Heart left ventricle (tissue), 13 donors: ENCODE measurements at regions not wholly inside any gene's neighbourhood (a gene's known extent, or its start where the extent isn't known, plus 50 kb on each side); places are given as distances from the start of the nearest gene placed in this dataset.

Source experiments
- CTCF ChIP-seq, 12 donors: fragments of 200-600 bp; sonication (generic) in 4 of 12; IDR thresholded peaks; one replicate each; pipeline versions ENCODE4 v1.5.0 to v1.8.0; 2018 to 2022; ENCODE audit warnings: antibody characterized with exemption in 12 of 12, mild to moderate bottlenecking in 5 of 12
- POLR2A ChIP-seq, 2 donors: fragments of 450-650 bp; IDR thresholded peaks; one replicate each; pipeline ENCODE4 v1.6.1; 2017; ENCODE audit warnings: antibody characterized with exemption in 2 of 2, mild to moderate bottlenecking in 2 of 2, moderate library complexity in 2 of 2
- donor health status: ischemic (EF 13 %, LVEDD 7.1; RV severe dilation, severe dysfunction).
- donor health status: DM: no; HTN: yes; CAD: no.
- donor health status: DM: no; HTN: no; CAD: no.
- donor health status: ischemic (EF 25% LVEDD 6.9; RV normal size, moderate dysfunction).
- donor health status: ischemic (EF 25% LVEDD 5.7; RV mildly dilated, moderate dysfunction).
- donor health status: ischemic (EF 35%, LVEDD 5.7; RV mildly dilated, moderate dysfunction).
- donor health status: nonischemic (EF 11% LVEDD 7.7; RV severe dilation, severe dysfunction).
- donor health status: DM: yes; HTN: yes; CAD: no.
- donor health status: PGD.
- donor health status: ischemic (EF 29% LVEDD 5.4; RV normal size, mild dysfunction).
- donor health status: nonischemic (EF 23%, LVEDD 6.1; RV moderate dilation, normal function).

- TF ChIP-seq POLR2A (IDR thresholded peaks at IDR 0.05) (no peak), CTCF (IDR thresholded peaks at IDR 0.05) (no peak)
Observed at GRCh38 chr5:3284506-3284905, 311.1 kb upstream of the IRX1 start.
